Bronchial epithelial cell (primary cell): ENCODE measurements at regions not wholly inside any gene's neighbourhood (a gene's known extent, or its start where the extent isn't known, plus 50 kb on each side); places are given as distances from the start of the nearest gene placed in this dataset.

Experiments
- DNase-seq: peaks from one replicate; pipeline ENCODE4 v3.0.0-alpha.2; 2010; ENCODE audit warnings: low read depth
- FAIRE-seq: peaks from 2 replicates; lab custom pipeline; 2011; peaks lifted over from hg19 to GRCh38; lab: Jason Lieb, UNC
- H3K27me3 ChIP-seq: 2 replicates; pipeline ENCODE4 v1.5.1; 2011; ENCODE audit warnings: low read length; ENCODE audit not compliant: control insufficient read depth, insufficient read depth
- H3K36me3 ChIP-seq: 2 replicates; pipeline ENCODE4 v1.5.1; 2011; ENCODE audit warnings: low read length; ENCODE audit not compliant: control insufficient read depth, insufficient read depth
- H3K4me3 ChIP-seq: 2 replicates; pipeline ENCODE4 v1.5.1; 2011; ENCODE audit warnings: mild to moderate bottlenecking, low read depth, low read length, control low read depth
- CTCF ChIP-seq: IDR thresholded peaks from 2 replicates; pipeline ENCODE4 v1.5.1; 2011; ENCODE audit warnings: mild to moderate bottlenecking, moderate library complexity, low read length, control low read depth, inconsistent platforms; ENCODE audit not compliant: insufficient read depth, severe bottlenecking

GRCh38 chr14:97695456-97695981, 898.3 kb downstream of the VRK1 start:
- TF ChIP-seq CTCF, result no peak
- H3K27me3 ChIP-seq, result no peaks in the 10 kb centered on the region
- no peak for DNase-seq
- no peak overlapping the region for H3K4me3 ChIP-seq
- no peaks in the 10 kb centered on the region for H3K36me3 ChIP-seq
- FAIRE-seq, result no peak

- Histone ChIP-seq H3K36me3 (no peaks in the 10 kb centered on the region), H3K4me3 (no peak overlapping the region), H3K27me3 (no peaks in the 10 kb centered on the region)
- DNase-seq (no peak), FAIRE-seq (no peak)
- no peak for TF ChIP-seq CTCF
Observed at GRCh38 chr14:97697772-97698171, 900.6 kb downstream of the VRK1 start.

GRCh38 chr14:97699026-97699425, 901.8 kb downstream of the VRK1 start:
- FAIRE-seq (peak; percentile 7), DNase-seq (no peak)
- Histone ChIP-seq H3K4me3 (no peak overlapping the region), H3K27me3 (no peaks in the 10 kb centered on the region), H3K36me3 (no peaks in the 10 kb centered on the region)
- TF ChIP-seq CTCF, result no peak

GRCh38 chr14:97703006-97703760, 906.0 kb downstream of the VRK1 start:
- no peak for TF ChIP-seq CTCF
- no peaks in the 10 kb centered on the region for H3K36me3 ChIP-seq
- no peak overlapping the region for H3K4me3 ChIP-seq
- no peaks in the 10 kb centered on the region for H3K27me3 ChIP-seq
- DNase-seq (no peak), FAIRE-seq (no peak)

GRCh38 chr14:97704316-97704885, 907.2 kb downstream of the VRK1 start:
- FAIRE-seq, result no peak

More at GRCh38 chr14:97704316-97704885, 907.2 kb downstream of the VRK1 start:
- TF ChIP-seq CTCF, result no peak
- Histone ChIP-seq H3K4me3 (no peak overlapping the region), H3K27me3 (no peaks in the 10 kb centered on the region), H3K36me3 (no peaks in the 10 kb centered on the region)
- no peak for DNase-seq
